ENCODE measurements at regions not wholly inside any gene's neighbourhood (a gene's known extent, or its start where the extent isn't known, plus 50 kb on each side); places are given as distances from the start of the nearest gene placed in this dataset.

DNA sequence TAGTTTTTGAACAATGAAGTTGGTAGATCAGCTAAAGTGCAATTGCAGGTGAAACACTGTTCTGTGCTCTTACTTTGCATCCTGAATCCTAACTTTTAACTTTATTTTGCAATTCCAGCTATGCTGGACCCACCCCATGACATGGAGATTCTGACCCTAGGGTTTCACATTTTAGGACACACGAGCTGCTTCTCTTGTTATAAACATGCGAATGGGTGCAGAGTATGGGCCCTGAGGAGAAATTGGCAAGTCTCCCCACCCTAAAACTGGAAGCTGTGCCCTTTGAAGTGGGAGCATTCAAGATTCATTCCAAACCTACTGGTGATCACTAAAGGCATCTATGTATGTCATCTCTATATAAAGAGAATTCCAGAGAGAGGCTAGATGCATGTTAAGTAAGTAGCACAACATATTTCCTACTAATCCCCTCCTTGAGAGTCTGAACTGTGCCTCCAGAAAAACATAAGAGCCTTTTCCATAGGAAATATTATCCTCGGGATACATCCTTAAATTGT is 794.3 kb upstream of the ZEB2 start:
- H3K27ac Mint-ChIP-seq: no peak overlapping the region
- H3K36me3 Mint-ChIP-seq (ENCODE audit: low read depth): no peaks in the 10 kb centered on the region
- intact Hi-C loops (cut with micrococcal nuclease): no loop called here
- peaks cover 6% of the 10 kb centered on the region for H3K9me3 Mint-ChIP-seq
- no peaks in the 10 kb centered on the region for H3K4me1 Mint-ChIP-seq (ENCODE audit: low read depth)
- H3K4me3 Mint-ChIP-seq (ENCODE audit: low read depth): no peak overlapping the region
- peaks cover 12% of the 10 kb centered on the region for H3K27me3 Mint-ChIP-seq (ENCODE audit: low read depth)
- DNase-seq (ENCODE audit: low spot score): no peak

DNA sequence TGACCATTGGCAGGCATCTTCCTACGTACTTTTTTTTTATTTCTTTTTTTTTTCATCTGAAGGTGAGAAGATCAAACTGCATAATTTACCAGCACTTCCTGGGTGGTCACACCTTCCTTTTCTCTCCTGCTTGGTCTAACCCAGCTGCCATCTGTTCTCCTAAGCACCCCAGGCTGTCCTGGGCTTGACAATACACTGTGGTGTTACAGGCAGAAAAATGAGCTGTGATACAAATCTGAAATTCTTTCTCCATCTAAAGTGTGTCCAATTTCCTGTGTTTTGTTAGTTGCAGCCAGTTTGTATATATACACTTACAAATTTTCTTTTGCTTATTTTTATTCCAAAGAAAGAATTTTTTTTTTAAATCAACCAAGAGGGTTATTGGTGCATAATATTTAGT is 786.0 kb upstream of the ZEB2 start:
- intact Hi-C loops (cut with micrococcal nuclease): no loop called here
- no peak overlapping the region for H3K4me3 Mint-ChIP-seq (ENCODE audit: low read depth)
- no peaks in the 10 kb centered on the region for H3K4me1 Mint-ChIP-seq (ENCODE audit: low read depth)
- no peak overlapping the region for H3K27ac Mint-ChIP-seq
- no peaks in the 10 kb centered on the region for H3K9me3 Mint-ChIP-seq
- H3K36me3 Mint-ChIP-seq (ENCODE audit: low read depth): no peaks in the 10 kb centered on the region
- H3K27me3 Mint-ChIP-seq (ENCODE audit: low read depth): peaks cover 3% of the 10 kb centered on the region
- DNase-seq (ENCODE audit: low spot score): no peak

DNA sequence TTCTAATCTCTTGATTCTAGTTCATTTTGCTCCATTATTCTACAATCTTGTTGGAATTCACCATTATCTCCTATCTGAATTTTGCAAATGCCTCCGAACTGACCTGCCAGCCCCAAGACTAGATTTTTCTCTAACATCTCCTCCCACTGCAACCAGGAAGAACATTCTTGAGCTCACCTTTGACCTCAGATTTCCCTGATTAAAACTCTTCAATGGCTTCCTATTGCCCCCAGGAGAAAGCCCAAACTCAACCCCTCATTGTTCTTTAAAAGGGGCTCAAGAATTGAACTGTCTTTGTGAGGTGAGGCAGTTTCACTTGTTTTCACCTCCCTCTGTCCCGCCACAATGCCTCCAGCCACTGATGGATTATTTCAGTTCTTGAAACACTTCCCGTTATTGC is 784.6 kb upstream of the ZEB2 start:
- H3K9me3 Mint-ChIP-seq: no peaks in the 10 kb centered on the region
- H3K36me3 Mint-ChIP-seq (ENCODE audit: low read depth): no peaks in the 10 kb centered on the region
- no peak for DNase-seq (ENCODE audit: low spot score)
- H3K27me3 Mint-ChIP-seq (ENCODE audit: low read depth): peaks cover 3% of the 10 kb centered on the region
- H3K4me1 Mint-ChIP-seq (ENCODE audit: low read depth): no peaks in the 10 kb centered on the region
- intact Hi-C loops (cut with micrococcal nuclease): no loop called here
- H3K27ac Mint-ChIP-seq: no peak overlapping the region
- H3K4me3 Mint-ChIP-seq (ENCODE audit: low read depth): no peak overlapping the region

DNA sequence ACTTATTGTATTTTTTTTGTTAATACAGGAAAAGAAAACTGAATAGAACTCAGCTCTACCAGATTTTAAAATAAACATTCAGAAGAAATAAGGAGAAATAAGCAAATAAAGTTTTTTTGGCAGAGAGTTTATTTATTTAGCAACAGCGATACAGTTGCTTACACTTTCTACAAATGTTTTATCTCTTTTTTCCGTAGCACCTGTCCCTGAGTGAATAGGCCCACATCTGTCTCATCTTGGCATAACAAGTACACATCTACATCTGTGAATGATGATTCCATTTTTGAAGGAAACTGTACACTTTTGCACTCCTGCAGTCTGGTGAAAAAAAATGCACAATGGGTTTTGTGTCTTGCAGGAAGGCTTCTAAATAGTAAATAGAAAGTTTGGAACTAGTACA is 783.6 kb upstream of the ZEB2 start:
- H3K36me3 Mint-ChIP-seq (ENCODE audit: low read depth): no peaks in the 10 kb centered on the region
- H3K4me3 Mint-ChIP-seq (ENCODE audit: low read depth): no peak overlapping the region
- peaks cover 3% of the 10 kb centered on the region for H3K27me3 Mint-ChIP-seq (ENCODE audit: low read depth)
- H3K4me1 Mint-ChIP-seq (ENCODE audit: low read depth): no peaks in the 10 kb centered on the region
- H3K9me3 Mint-ChIP-seq: no peaks in the 10 kb centered on the region
- DNase-seq (ENCODE audit: low spot score): no peak
- intact Hi-C loops (cut with micrococcal nuclease): no loop called here
- H3K27ac Mint-ChIP-seq: no peak overlapping the region

DNA sequence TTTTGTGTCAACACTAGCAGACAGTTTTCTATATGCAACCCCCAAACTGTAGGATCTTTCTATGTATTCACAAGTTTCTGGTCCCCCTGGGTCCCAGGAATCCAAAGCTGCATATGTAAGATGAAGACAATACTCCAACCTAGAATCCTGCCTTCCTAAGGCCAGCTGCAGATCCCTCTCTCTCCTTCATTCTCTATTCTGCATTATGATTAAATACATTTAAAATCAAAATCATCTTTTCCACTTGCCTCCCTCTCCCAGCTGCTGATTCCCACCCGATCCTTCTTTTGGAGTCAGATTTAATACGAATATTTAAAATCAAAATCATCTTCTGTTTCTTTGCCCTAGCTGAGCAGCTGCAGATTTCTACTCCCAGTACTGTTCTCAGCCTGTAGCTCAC is 783.0 kb upstream of the ZEB2 start:
- no peaks in the 10 kb centered on the region for H3K36me3 Mint-ChIP-seq (ENCODE audit: low read depth)
- peaks cover 3% of the 10 kb centered on the region for H3K27me3 Mint-ChIP-seq (ENCODE audit: low read depth)
- H3K9me3 Mint-ChIP-seq: no peaks in the 10 kb centered on the region
- no peak overlapping the region for H3K27ac Mint-ChIP-seq
- intact Hi-C loops (cut with micrococcal nuclease): no loop called here
- no peaks in the 10 kb centered on the region for H3K4me1 Mint-ChIP-seq (ENCODE audit: low read depth)
- DNase-seq (ENCODE audit: low spot score): no peak
- no peak overlapping the region for H3K4me3 Mint-ChIP-seq (ENCODE audit: low read depth)

DNA sequence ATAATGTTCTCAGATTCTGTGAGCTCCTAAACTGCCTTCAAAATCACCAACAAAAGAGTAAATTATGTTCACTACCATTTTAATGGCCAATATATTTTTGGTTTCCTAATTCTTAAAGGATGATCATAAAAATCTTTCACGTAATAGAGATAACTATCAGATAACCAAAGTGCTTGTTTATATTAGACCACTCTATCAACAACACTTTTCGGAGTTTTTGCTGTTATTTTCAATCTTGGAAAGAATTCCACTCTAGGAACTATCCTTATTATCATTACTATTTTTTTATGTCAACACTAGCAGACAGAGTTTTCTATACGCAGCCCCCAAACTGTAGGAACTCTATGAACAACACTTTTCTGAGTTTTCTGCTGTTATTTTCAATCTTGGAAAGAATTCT is 782.5 kb upstream of the ZEB2 start:
- Mint-ChIP-seq H3K4me3 (ENCODE audit: low read depth) (no peak overlapping the region), H3K36me3 (ENCODE audit: low read depth) (no peaks in the 10 kb centered on the region), H3K9me3 (no peaks in the 10 kb centered on the region), H3K4me1 (ENCODE audit: low read depth) (no peaks in the 10 kb centered on the region), H3K27ac (no peak overlapping the region), H3K27me3 (ENCODE audit: low read depth) (peaks cover 3% of the 10 kb centered on the region)
- intact Hi-C loops (cut with micrococcal nuclease): no loop called here
- DNase-seq (ENCODE audit: low spot score): no peak

DNA sequence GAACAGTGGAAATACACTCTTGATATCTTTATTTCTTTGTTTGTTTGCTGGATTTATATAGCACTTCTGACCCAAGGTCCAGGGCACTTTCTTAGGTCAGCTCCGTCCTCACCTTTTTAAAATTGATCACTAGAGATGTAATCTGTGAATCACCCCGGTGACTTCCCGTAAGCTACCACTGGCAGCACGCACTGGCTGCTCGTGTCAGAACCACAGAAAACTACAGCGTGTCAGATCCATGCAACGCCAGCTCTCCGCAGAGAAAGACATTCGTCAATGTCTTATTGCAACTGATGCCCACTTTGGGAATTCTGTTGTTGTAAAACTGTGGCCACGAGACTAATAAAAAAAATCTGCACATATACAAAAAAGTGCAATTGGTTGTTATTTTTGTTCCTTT is 779.4 kb upstream of the ZEB2 start:
- Mint-ChIP-seq H3K27ac (no peak overlapping the region), H3K4me1 (ENCODE audit: low read depth) (no peaks in the 10 kb centered on the region), H3K9me3 (no peaks in the 10 kb centered on the region), H3K36me3 (ENCODE audit: low read depth) (no peaks in the 10 kb centered on the region), H3K27me3 (ENCODE audit: low read depth) (no peaks in the 10 kb centered on the region), H3K4me3 (ENCODE audit: low read depth) (no peak overlapping the region)
- no peak for DNase-seq (ENCODE audit: low spot score)
- intact Hi-C loops (cut with micrococcal nuclease): no loop called here

DNA sequence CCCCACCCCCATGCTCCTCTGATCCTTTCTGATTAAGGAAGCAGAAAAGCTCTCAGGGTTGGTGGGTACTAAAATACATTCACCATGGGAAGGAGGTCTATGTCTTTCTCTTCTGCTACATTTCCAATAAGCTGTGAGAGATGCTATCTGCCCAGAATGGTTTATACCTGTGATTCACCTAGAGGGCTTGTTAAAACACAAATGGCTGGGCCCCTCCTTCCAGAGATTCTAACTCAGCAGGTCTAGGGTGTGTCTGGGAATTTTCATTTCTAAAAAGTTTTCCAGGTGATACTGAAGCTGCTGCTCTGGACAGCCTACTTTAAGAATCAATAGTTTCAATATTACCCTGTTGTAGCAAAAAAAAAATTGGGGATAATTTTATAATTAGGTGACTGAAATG is 772.2 kb upstream of the ZEB2 start:
- intact Hi-C loops (cut with micrococcal nuclease): no loop called here
- Mint-ChIP-seq H3K27ac (no peak overlapping the region), H3K4me3 (ENCODE audit: low read depth) (no peak overlapping the region), H3K27me3 (ENCODE audit: low read depth) (peaks cover 11% of the 10 kb centered on the region), H3K4me1 (ENCODE audit: low read depth) (no peaks in the 10 kb centered on the region), H3K36me3 (ENCODE audit: low read depth) (no peaks in the 10 kb centered on the region), H3K9me3 (no peaks in the 10 kb centered on the region)
- no peak for DNase-seq (ENCODE audit: low spot score)

DNA sequence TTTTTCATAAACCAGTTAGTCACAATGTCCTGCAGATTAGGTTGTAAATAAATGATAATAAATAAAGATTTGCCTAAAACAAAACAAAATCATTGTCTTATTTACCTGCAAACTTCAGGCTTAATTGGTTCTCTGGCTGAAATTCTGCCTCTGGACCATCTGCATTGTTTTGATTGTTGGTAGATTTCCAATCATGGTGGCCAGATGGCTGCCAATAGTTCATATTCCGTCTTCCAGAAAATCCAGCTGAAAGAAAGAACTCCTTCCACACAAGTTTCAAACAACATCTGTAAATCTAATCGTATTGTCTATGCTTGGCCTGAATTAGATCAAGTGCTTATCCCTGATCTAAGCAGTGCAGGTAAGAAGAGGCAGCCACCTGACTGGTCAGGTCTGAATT is 771.1 kb upstream of the ZEB2 start:
- peaks cover 17% of the 10 kb centered on the region for H3K27me3 Mint-ChIP-seq (ENCODE audit: low read depth)
- H3K9me3 Mint-ChIP-seq: no peaks in the 10 kb centered on the region
- H3K4me1 Mint-ChIP-seq (ENCODE audit: low read depth): no peaks in the 10 kb centered on the region
- H3K4me3 Mint-ChIP-seq (ENCODE audit: low read depth): no peak overlapping the region
- no peak overlapping the region for H3K27ac Mint-ChIP-seq
- DNase-seq (ENCODE audit: low spot score): no peak
- no peaks in the 10 kb centered on the region for H3K36me3 Mint-ChIP-seq (ENCODE audit: low read depth)
- intact Hi-C loops (cut with micrococcal nuclease): no loop called here

DNA sequence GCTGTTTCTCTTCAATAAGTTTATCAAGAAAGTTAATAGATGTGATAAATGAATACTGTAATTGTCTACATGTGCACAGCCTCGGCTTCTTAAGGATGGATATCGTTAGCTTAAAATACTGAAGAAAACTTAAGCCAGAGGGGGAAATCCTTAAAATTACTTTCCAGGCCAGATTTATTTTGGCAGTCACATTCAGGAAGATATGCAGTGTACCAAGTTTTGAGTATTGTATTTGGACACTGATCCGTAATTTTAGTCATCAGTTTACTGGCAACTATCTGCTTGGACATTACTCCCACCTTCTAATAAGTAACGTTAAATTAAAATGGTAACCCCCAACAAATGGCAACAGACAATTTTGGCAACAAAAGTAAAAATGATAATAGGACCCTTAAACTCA is 770.0 kb upstream of the ZEB2 start:
- intact Hi-C loops (cut with micrococcal nuclease): no loop called here
- H3K4me1 Mint-ChIP-seq (ENCODE audit: low read depth): no peaks in the 10 kb centered on the region
- no peak overlapping the region for H3K27ac Mint-ChIP-seq
- H3K27me3 Mint-ChIP-seq (ENCODE audit: low read depth): peaks cover 17% of the 10 kb centered on the region
- no peak overlapping the region for H3K4me3 Mint-ChIP-seq (ENCODE audit: low read depth)
- DNase-seq (ENCODE audit: low spot score): no peak
- H3K9me3 Mint-ChIP-seq: no peaks in the 10 kb centered on the region
- H3K36me3 Mint-ChIP-seq (ENCODE audit: low read depth): no peaks in the 10 kb centered on the region

DNA sequence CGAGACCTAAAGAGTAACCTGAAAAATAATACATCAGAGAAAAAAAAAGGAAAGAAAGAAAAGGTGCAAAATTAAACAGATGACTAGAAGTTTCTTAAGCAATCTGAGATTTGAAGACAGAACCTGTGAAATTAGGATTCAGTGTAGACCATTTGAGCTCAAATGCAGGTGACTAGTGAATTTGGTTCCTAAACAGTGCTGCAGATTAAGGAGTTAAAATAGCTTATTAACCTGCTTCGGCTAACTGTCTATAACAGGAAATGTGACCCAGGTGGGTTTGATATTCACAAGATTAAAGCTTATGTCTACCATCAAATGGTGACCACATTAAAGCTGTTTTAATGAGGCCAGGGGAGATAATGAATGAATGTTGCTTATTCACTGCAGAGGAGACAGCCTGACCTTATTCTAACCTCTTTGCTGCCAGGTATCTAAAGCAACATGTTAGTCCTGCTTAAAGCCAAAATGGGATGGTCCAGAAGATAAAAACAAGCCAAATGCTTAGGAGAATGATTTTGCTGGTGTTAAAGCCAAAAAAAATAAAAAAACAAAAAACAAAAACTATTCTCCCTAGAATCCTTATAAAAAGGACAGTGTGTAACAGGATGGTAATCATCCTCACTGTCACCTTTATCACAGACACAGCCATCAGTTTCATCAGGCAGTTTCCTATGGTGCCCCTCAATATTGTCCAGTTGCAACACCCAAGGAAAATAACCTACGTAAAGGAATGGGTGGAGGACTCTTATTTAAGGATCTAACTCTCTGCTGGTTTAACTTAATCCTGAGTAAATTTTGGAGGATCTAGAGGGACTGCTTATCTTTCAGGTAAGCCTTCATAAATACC is 769.0 kb upstream of the ZEB2 start:
- no peak for DNase-seq (ENCODE audit: low spot score)
- no peak overlapping the region for H3K27ac Mint-ChIP-seq
- H3K36me3 Mint-ChIP-seq (ENCODE audit: low read depth): no peaks in the 10 kb centered on the region
- no peaks in the 10 kb centered on the region for H3K9me3 Mint-ChIP-seq
- H3K27me3 Mint-ChIP-seq (ENCODE audit: low read depth): peaks cover 17% of the 10 kb centered on the region
- no peaks in the 10 kb centered on the region for H3K4me1 Mint-ChIP-seq (ENCODE audit: low read depth)
- intact Hi-C loops (cut with micrococcal nuclease): no loop called here
- H3K4me3 Mint-ChIP-seq (ENCODE audit: low read depth): no peak overlapping the region

DNA sequence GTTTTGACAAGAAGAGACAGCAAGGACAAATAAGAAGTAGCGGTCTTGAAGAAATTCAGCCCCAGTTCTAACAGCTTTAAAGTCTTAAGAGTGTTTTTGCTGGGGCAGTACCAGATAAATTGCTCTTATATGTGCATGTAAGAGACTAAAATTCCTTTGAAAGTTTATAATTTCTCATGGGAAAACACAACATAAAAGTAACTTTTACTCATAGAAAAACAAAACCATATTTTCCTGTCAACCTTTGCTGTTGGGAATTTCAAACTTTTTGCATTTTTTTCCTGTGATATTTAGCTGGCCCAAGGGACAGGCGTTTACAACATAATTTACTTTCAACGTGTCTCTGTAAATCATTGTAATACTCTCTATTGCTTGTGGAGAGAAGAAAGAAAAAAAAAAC is 767.8 kb upstream of the ZEB2 start:
- H3K9me3 Mint-ChIP-seq: no peaks in the 10 kb centered on the region

DNA sequence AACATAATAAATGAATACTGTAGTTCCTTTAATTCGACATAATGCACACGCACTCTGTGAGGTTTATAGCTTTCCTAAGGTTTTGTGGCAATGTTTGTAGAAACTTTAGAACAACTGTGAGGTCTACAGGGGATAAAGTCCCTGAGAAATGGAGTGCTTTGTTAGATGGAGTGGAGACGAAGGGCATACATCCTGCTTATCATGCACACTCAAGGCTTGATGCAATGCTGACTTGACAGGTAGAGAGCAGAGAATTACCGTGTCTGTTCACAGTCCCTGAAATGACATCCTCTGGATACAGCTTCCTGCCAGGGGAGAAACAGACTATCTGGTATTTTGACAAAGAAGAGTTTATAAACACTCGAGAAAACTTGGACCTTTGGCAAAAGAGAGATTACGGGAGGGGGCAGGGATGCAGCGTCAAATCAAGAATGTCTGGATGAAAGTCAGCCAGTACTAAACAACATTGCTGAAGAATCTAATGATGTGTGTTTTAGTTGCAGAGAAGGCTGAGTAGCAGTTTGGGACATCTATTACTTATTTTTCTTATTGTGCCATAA is 766.9 kb upstream of the ZEB2 start:
- Mint-ChIP-seq H3K36me3 (ENCODE audit: low read depth) (no peaks in the 10 kb centered on the region), H3K27me3 (ENCODE audit: low read depth) (peaks cover 13% of the 10 kb centered on the region), H3K4me1 (ENCODE audit: low read depth) (peaks cover 8% of the 10 kb centered on the region), H3K27ac (no peak overlapping the region), H3K4me3 (ENCODE audit: low read depth) (no peak overlapping the region), H3K9me3 (no peaks in the 10 kb centered on the region)
- DNase-seq (ENCODE audit: low spot score): no peak
- intact Hi-C loops (cut with micrococcal nuclease): no loop called here

More for the DNA sequence above, 767.8 kb upstream of the ZEB2 start:
- intact Hi-C loops (cut with micrococcal nuclease): no loop called here
- DNase-seq (ENCODE audit: low spot score): no peak
- H3K27me3 Mint-ChIP-seq (ENCODE audit: low read depth): peaks cover 16% of the 10 kb centered on the region
- H3K4me1 Mint-ChIP-seq (ENCODE audit: low read depth): peaks cover 8% of the 10 kb centered on the region
- H3K4me3 Mint-ChIP-seq (ENCODE audit: low read depth): no peak overlapping the region
- no peak overlapping the region for H3K27ac Mint-ChIP-seq
- no peaks in the 10 kb centered on the region for H3K36me3 Mint-ChIP-seq (ENCODE audit: low read depth)
